RPMI7951 (cell line): ENCODE measurements at regions not wholly inside any gene's neighbourhood (a gene's known extent, or its start where the extent isn't known, plus 50 kb on each side); places are given as distances from the start of the nearest gene placed in this dataset.

Experiments
- DNase-seq: peaks from one replicate; pipeline ENCODE4 v3.0.0-alpha.2; 2012; ENCODE audit warnings: low read depth

DNA sequence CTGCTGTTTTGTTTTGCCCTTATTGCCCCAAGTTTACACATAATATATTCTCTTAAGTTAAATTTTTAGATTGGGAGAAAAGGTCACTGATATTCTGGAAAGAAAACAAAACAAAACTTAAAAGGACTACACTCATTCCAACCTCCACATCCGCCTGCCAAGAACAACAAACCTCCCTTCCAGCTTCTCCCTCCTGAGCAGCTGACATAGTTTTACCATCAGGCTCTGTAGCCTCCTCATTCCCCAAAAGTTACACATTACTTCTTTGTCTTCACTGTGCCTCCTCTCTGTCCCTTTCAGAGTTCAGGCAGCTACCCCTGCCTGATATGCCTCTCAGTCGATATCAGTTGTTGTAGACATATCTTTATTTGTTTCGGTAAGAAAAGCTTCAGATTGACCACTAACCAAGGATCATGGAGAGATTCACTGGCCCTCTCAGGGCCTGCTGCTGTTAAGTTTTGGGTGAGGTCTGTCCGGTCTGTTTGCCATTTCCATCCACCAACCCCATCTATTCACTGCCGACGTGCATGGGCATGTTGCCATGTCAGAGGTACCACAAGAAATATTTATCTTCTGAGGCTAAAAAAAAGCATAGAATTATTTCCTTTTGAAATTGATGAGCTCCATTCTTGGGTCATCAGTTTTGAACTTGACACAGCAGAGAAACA is 164.1 kb downstream of the GASK1B start:
- peak; percentile 54 for DNase-seq

- no peak for DNase-seq
These were observed 165.3 kb downstream of the GASK1B start for GRCh38 chr4:158007566-158007965.

DNA sequence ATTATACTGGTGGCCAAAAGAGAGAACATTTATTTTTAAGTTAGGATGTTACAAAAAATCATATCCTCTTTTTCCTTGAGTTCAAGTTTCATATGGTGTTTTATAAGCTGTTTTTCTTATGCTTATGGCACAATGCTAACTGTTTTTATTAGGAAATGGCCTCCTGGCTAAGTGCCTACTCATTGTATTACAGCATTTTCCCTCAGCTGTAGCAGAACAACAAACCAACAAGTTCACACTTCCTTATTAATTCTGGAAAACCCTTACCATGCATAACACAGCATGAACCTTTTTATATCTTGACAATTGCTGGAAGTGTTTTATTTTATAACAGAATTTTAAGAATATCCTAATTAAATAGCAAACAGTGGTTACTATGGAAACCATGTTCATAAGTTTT is 165.8 kb downstream of the GASK1B start:
- no peak for DNase-seq

GRCh38 chr4:158005021-158005420 is 167.8 kb downstream of the GASK1B start:
- DNase-seq: no peak

DNA sequence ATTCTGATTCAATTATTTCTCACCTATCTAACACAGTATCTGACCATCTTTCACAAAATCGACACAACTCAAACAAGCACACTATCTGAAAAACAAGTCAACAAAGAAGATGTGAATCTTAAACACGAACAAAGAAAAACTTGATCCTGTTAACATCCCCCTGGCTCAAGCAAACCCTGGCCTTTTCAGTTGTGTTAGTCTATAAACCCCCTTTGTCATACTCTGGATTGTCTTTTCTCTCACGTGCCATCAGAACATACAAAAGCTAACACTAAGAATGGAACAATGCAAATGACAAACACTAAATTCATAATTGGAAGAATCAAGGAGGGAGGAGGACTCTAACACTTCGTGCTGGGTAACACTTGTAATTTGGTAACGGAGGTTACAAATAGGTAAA is 168.7 kb downstream of the GASK1B start:
- no peak for DNase-seq

DNA sequence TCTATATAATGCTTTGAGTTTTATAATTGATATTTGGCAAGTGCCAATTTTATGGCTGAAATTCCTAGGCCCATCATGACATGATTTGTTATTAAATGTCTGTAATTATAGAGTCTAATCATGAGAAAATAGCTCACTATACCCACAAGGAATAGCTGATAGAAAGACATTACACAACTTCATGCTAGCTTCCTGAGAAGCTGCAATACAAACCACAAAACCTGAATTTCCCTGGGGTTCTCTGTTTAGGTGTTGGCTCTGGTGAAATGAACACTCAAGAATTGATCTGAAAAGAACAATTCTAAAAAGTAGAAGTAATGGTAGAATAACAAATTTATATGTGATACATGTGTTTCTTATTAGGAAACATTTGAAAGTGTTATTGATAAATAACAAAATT is 169.6 kb downstream of the GASK1B start:
- no peak for DNase-seq

DNA sequence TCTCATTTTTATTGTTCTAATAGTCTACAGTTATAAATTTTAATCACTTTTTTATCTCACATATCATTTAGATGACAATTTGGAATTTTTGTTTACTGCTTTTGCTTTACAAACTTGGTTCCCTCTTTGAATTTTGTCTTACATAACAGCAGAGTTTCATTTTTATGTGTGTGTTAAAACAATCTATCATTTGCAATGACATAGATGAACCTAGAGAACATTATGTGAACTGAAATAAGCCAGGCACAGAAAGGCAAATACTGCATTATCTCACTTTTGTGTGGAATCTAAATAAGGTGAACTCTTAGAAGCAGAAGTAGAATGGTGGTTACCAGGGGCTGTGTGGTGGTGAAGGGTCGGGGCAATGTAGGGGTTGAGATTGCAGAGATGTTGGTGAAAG is 170.7 kb downstream of the GASK1B start:
- no peak for DNase-seq

DNA sequence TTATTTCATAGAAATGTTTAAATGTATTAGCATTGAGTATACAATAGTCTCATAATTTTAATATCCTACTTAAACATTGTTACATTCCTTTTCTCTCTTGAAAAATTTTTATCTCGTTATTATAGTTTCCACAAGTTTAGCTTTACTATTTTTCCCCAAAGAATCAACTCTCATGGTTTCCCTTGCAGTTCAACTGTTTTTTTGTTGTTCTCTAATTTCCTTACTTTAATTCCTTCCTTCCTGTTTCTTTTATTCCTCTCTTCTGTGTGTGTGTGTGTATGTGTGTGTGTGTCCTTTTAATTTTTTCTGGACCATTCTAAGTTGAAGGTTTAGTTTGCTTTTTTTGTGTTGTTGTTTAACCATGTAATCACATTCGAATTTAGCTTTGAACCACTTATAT is 171.1 kb downstream of the GASK1B start:
- DNase-seq: no peak

GRCh38 chr4:157999723-158000122 is 173.1 kb downstream of the GASK1B start:
- DNase-seq: no peak

GRCh38 chr4:157997296-157997695 is 175.5 kb downstream of the GASK1B start:
- DNase-seq: no peak

- DNase-seq: no peak
These were observed 176.5 kb downstream of the GASK1B start for GRCh38 chr4:157996061-157997028.

- peak; percentile 27 for DNase-seq
These were observed 178.0 kb downstream of the GASK1B start for GRCh38 chr4:157994863-157995262.

DNA sequence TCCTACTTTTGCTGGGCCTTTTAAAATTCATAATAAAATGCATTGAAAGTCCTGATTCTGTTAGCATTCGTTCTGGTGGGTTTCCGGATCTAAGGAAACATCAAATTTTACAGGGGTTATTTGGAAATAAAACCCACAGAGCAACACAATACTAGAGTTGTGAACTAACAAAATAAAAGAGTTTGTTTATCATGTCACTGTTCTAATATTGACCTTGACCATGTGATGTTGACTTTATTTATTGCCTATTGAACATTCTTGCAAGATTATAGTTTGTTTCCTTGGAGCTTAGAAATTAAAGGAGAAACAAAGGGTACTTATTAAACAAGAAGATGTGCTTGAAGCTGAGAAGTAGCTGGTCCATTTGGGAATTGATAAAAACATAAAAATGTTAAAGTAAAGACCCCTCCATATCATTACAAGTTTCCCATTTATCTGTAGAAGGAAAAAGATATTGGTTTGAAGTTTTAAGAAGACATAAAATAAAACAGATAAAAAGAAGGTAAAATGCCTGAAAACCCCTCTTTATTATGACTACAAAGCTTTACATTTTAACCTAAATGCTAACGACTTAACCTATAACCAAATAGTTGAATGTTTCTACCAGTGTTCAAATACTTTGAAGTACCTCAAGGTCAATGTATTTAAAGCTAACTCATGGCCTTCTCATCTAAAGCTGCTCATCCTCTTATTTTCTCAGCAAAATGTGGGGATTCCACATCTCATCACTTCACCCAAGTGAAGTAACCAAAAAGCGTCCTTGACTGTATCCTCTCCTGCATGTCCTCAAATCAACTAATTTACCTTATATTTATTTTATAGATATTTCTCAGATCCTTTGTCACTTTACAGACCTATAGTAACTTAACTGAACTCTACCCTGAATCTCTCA is 179.6 kb downstream of the GASK1B start:
- DNase-seq: no peak

DNA sequence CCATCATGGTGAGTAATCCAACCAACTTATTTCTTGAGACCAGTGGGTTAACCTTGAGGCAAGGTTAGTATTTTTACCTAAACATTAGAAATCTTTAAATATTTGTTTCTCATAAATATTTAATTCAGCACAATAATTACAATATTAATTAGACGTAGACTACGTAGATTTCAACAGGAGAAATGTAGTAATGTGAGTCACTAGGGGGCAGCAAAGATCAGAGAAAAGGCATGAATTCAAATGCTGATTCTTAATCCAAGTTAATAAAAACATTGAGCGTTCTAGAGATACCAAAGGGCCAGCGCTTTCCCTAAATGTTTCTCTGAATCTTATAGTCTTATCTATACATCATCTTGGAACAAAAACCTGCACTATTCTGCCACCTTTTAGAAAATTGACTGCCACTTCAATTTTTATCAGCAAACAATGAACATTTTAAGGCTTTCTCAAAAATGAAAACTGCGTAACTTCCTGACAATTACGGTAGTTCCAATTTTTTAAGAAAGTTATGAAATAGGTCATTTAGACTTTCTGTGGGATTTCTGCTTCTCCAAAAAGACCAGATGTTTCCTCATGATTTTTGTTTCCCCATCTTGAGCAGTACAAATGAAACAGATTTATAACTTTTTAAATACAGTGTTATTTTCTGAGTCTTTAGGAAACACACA is 180.7 kb downstream of the GASK1B start:
- peak; percentile 60 for DNase-seq

DNA sequence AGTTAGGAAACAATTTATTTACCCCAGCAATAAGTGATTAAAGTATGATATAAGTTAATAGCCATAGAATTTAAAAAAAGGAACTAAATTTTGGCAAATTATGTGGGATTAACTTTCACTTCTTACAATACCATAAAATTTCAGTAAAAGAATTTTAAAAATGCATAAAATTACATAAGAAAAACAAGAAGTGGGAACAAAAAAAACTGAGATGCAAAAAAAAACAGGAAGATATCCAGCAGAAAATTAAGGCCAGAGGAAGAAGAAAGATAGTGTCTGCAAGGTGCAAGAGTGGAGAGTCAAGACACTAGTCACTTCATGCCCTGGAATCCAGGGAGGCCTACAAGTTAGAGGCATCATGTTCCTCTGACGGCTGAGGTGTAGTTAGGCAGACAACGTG is 184.2 kb downstream of the GASK1B start:
- no peak for DNase-seq

- DNase-seq: no peak
These were observed 188.4 kb downstream of the GASK1B start for GRCh38 chr4:157984285-157984911.

DNA sequence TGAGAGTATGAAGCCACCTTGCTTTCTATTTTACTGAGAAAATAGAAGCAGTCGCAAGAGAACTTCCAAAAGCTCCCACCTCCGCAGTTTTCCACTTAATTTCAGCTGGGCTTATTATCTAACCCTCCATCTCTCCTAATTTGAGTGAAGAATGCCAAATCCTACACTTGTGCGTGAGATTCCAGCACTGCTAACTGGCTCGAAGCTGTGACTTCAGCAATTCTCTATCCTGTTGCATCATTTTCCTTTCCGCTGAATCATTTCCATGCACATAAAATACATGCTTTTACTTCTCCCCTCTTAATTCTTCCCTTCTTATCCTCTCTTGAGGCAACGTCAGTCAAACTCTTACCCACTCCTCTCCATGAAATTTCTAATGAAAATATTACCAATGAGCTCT is 189.5 kb downstream of the GASK1B start:
- DNase-seq: no peak

DNA sequence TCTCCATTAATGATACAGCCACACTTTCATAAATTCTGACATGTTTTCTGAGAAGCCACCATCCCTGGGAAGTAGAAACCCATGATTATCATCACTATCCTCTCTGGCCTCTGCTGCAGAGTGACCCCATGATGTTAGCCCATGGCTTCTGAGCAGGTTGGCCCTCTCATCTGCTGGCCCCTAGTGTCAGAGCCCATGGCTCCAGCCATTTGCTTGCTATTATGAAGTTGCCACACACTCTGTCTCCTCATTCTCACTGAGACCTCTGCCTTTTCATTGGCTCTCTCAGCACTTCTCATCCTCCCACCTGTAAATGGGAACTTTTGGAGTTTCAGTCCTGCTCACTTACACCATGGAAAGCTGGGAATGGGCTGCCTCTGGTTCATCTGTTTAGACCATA is 192.7 kb downstream of the GASK1B start:
- no peak for DNase-seq

GRCh38 chr4:157978680-157979361 is 194.0 kb downstream of the GASK1B start:
- DNase-seq: peak; percentile 69

- no peak for DNase-seq
These were observed 195.7 kb downstream of the GASK1B start for GRCh38 chr4:157977086-157977485.
